DMS79 (cell line): ENCODE measurements at regions not wholly inside any gene's neighbourhood (a gene's known extent, or its start where the extent isn't known, plus 50 kb on each side); places are given as distances from the start of the nearest gene placed in this dataset.
"Not testable (repeated sequence)": the region's sequence is repeated elsewhere in the genome, so short reads cannot be mapped to it uniquely, and the experiment has no call there.

ENCODE experiments used
- DNase-seq: peaks from one replicate; lab custom pipeline; 2025; lab: John Stamatoyannopoulos, UW

- peak; percentile 10 for DNase-seq
These were observed 148.5 kb downstream of the TENT5C start for GRCh38 chr1:117754061-117754969.

DNA sequence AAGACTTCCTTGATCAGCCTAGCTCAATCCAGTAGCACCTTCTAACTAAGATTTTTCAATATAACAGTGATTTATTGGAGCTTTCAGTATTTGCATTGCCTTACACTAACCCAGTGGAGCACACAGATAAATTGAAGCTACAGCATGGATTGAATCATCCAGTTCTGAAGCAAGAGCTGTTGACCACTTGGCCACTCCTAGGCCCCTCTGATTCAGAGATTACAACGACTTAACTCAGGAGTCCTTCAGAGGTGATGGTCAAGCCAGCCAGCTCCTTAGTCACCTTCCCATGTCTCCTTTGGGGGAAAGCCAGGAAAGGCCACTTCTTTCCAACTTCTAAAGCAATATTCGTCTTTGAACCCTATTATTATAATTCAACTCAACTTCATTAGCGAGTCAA lies 151.8 kb downstream of the TENT5C start:
- DNase-seq = no peak

GRCh38 chr1:117758444-117759316 lies 152.8 kb downstream of the TENT5C start:
- peak; percentile 55 for DNase-seq

GRCh38 chr1:117759535-117759934 lies 153.7 kb downstream of the TENT5C start:
- no peak for DNase-seq

DNA sequence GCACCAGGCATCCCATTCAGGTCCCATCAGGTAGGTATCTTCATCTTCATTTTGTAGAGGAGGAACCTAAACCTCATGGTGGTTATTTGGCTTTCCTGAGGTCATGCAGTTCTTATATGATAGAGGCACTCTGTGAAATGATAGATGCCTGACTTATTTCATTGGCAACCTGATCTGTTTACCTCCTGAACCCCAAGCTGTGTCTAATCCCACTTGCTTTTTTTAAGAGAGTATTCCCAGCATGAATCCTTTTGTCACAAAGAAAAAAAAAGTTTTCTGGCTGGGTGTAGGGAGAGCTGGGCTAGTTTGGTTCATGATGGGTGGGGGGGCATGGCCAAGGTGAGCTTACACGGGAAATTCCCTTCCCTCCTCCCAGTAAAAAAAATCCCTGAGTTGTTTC lies 154.2 kb downstream of the TENT5C start:
- DNase-seq = no peak

- DNase-seq = no peak
These were observed 154.6 kb downstream of the TENT5C start for GRCh38 chr1:117760485-117760884.

GRCh38 chr1:117767756-117768155 lies 161.7 kb downstream of the GDAP2 start:
- DNase-seq = not testable (repeated sequence)

DNA sequence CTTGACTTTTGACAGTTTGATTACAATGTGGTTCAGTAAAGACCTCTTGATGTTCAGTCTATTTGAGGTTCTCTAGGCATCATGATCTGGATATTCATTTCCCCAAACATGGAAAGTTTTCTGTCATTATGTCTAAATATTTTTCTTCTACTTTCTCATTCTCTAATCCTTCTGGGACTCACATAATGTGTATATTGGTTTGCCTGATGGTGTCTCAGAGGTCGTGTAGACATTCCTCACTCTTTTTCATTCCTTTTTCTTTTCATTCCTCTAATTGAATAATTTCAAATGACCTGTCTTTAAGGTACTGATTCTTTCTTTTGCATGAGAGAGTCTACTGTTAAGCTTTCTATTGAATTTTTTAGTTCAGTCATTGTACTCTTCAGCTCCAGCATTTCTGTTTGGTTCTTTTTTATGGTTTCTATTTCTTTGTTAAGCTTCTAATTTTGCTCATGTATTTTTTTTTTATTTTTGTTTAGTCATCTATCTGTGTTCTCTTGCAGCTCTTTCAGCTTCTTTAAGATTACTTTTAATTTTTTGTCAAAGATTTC lies 158.4 kb downstream of the GDAP2 start:
- DNase-seq = no peak

- DNase-seq = no peak
These were observed 150.1 kb downstream of the GDAP2 start for GRCh38 chr1:117779364-117779763.

- DNase-seq = no peak
These were observed 148.5 kb downstream of the GDAP2 start for GRCh38 chr1:117780687-117781475.

- no peak for DNase-seq
These were observed 147.4 kb downstream of the GDAP2 start for GRCh38 chr1:117782056-117782455.

DNA sequence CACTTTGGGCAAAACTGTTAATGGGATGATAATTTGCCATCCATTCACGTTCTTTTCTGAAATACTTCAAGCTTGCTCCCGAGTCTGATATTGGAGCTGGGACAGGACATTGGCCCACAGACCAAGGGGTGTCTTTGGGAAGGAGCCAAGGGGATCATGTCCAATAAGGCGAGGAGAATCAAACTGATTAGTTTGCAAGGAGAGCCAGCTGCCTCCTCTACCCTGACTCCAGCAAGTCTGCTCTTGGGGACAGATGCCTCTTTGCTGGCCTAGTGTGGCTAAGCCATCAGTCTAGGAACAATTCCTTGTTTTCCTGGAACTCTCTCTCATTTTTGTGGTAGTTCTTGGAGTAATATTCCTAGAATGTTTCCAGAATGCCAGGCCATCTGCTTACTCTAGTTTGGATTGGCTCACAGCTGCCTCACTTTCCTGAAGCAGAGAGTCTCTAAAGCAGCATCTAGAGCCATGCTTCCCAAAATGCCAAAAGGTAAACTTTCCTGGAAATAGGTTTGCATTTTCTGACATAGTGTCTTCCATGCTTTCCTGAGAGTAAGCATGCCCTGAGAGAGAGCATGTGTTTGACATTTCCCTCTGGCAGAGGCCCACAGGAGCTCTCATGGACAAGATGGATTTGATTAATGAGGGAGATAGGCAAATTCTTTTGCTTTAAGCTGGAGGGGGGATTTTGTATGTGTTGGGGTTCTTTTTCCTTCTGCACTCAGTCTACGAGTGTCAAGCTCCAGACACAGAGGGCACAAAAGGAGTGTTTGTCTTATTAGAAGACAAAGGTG lies 145.6 kb downstream of the GDAP2 start:
- DNase-seq = no peak

- no peak for DNase-seq
These were observed 141.4 kb downstream of the GDAP2 start for GRCh38 chr1:117788014-117788413.

- no peak for DNase-seq
These were observed 136.0 kb downstream of the GDAP2 start for GRCh38 chr1:117793413-117793812.

DNA sequence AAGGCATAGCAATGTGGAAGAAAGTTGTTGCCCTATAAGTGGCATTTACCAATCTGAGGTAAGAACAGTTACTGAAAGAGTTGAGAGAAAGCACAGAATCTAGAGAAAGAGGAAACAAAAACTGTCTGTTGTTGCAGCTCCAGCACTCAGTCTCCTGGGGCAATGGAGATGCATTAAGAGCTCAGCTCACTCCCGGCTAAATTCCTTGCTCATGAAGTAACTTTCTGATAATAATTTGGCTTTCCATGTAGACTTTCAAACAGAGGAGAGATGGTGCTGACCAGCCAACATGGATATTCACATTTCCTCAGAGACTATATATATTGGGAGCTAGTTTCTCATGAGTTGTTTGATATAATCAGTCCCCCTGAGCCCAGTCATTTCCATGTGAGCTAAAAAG lies 135.3 kb downstream of the GDAP2 start:
- DNase-seq = no peak

DNA sequence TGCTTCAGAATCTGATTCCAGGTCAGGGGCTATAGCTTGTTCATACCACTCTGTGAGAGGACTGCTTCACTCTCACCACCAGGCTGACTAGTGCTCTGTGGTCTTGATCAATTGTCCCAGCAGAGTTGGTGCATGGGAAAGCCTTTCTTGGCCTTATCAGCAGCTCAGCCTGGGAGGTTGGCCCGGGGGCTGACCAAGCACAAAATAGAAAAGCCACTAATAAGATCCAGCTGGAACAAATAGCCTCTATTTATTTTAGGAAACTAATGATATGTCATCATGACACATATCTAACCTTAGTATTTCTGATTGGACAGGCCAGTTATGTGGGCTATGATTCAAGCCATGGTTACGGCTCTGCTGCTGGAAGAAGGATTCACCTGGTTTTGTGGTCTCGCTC lies 134.2 kb downstream of the GDAP2 start:
- no peak for DNase-seq

DNA sequence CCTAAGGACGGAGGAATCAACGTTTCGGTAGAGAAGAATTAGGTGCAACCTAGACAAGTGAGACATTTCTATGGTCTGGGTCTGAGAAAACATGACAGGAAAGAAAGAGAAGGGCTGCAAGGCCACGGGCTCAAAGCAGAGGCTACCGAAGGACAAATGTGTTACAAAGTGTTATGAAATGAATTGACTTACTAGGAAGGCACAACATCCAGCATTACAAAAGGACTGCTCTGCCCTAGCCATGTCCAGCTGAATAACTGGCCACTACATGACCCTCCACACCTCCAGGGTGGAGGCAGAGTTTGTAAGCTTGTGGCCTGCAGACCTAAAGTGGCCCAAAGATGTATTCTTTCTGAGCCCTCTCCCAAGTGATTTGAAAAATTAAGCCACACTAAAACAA lies 133.6 kb downstream of the GDAP2 start:
- DNase-seq = no peak

DNA sequence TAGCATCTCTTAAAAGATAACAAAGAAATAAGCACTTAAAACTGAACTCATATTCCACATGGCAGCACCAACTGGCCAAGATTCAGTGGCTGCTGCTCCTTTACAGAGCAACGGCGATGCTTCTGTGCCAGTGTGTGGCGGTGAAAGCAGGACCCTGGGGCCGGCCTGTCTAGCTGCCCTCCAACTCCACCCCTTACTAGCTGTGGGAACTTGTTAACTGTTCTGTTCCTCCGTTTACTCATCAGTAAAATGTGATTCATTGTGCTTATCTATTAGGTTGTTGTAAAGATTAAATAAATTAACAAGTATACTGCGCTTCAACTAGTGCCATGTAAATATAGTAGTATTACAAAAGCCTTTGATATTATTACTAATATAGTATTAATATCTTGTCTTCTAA lies 133.2 kb downstream of the GDAP2 start:
- no peak for DNase-seq

DNA sequence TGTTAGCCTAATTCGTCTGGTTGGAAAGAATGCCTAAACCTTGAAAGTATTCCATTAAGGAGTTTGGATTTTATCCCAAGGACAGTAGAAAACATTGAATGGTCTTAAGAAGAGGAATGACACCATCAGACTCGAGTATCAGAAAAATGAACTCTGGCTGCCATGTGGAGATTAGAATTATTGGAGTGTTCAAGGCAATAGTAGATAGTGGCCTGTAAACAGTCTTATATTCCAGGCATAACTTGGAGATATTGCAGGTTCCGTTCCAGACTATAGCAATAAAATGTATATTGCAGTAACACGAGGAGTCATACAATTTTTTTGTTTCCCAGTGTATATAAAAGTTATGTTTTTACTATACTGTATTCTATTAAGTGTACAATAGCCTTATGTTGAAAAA lies 130.9 kb downstream of the GDAP2 start:
- no peak for DNase-seq

DNA sequence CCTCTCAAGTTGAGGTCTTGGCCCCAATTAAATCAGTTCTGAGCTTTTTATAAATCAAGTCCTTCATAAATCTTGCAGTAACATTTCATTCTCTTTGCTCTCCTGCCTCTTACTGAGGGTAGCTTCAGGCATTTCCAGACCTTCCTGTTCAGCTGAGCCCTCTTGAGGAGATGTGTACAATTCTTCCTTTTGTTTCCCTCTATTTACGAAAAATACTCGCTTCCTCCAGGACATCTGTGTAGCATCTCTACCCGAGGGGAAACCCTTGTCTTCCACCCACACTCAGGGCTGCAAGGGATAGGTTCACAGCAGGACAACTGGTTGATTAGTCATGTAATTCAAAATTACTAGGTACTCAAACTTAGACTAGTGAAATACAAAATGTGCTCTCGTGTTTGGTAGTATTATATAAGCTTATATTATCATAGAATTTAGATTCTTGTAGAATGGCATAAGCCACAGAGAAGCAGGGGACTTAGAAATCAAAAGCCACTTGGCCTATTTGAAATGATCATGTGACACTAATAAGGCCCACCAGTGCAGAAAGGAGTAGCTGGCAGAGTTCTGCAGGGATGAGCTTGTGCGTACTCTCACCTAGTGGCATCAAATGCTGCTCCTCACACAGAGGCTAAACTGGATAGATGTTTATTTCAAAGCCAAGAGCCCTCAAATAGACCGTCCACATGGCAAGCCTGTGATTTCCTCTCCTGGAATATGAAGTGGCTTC lies 126.7 kb downstream of the GDAP2 start:
- DNase-seq = no peak
